H1 (cell line): ENCODE measurements at regions not wholly inside any gene's neighbourhood (a gene's known extent, or its start where the extent isn't known, plus 50 kb on each side); places are given as distances from the start of the nearest gene placed in this dataset.

Experiments
- CTCF ChIA-PET: fragments of 300-600 bp; sonication (Branson Sonifier 250); formaldehyde crosslinking; loops from one replicate; lab custom pipeline; 2021; ENCODE audit not compliant: partially characterized antibody; lab: Charles Lee
- POLR2A ChIA-PET: fragments of 300-600 bp; sonication (Branson Sonifier 250); formaldehyde crosslinking; loops from one replicate; lab custom pipeline; 2021; ENCODE audit warnings: inconsistent platforms; ENCODE audit not compliant: partially characterized antibody; lab: Charles Lee
- DNase-seq, 2 experiments: peaks; one replicate each; pipeline versions ENCODE4 v3.0.0 to v3.0.0-alpha.2; 2010 to 2022; ENCODE audit warnings: low spot score in 2 of 2, low read depth in 1 of 2, mixed read lengths in 1 of 2
- FAIRE-seq: peaks from 2 replicates; lab custom pipeline; 2011; peaks lifted over from hg19 to GRCh38; lab: Jason Lieb, UNC
- H2AFZ ChIP-seq: 2 replicates; pipeline ENCODE4 v1.8.1; 2012; ENCODE audit warnings: low read length, inconsistent platforms
- H2AK5ac ChIP-seq: 2 replicates; pipeline ENCODE4 v1.6.1; 2013; ENCODE audit warnings: low read depth, low read length
- H2BK120ac ChIP-seq: replicated peaks from 2 replicates; pipeline ENCODE3; 2013; ENCODE audit warnings: low read depth, low read length, inconsistent platforms
- H2BK12ac ChIP-seq: 2 replicates; pipeline ENCODE4 v1.6.1; 2013; ENCODE audit warnings: low read depth, low read length
- H2BK15ac ChIP-seq: 2 replicates; pipeline ENCODE4 v1.6.1; 2013; ENCODE audit warnings: low read length
- H2BK20ac ChIP-seq: 2 replicates; pipeline ENCODE4 v1.6.1; 2013; ENCODE audit warnings: low read length
- H2BK5ac ChIP-seq: 2 replicates; pipeline ENCODE4 v1.6.1; 2013; ENCODE audit warnings: low read depth, low read length
- H3K14ac ChIP-seq: 2 replicates; pipeline ENCODE4 v1.6.1; 2013; ENCODE audit warnings: inconsistent platforms; ENCODE audit not compliant: insufficient read length
- H3K18ac ChIP-seq: 2 replicates; pipeline ENCODE4 v1.6.1; 2013; ENCODE audit warnings: low read length; ENCODE audit errors: extremely low read depth
- H3K23ac ChIP-seq: 2 replicates; pipeline ENCODE4 v1.6.1; 2013; ENCODE audit warnings: inconsistent platforms; ENCODE audit not compliant: insufficient read length
- H3K23me2 ChIP-seq: 2 replicates; pipeline ENCODE4 v1.6.1; 2013; ENCODE audit warnings: low read depth, low read length
- H3K27ac ChIP-seq: 2 replicates; pipeline ENCODE4 v1.6.1; 2011; ENCODE audit warnings: low read depth, low read length, inconsistent platforms
- H3K27me3 ChIP-seq, 4 experiments: replicated peaks in 1 of 4; 1 replicate in 1 of 4; 2 replicates in 3 of 4; pipeline versions ENCODE4 v1.6.1 to v1.8.1; 2011 to 2013; ENCODE audit warnings: low read length in 3 of 4, mild to moderate bottlenecking in 3 of 4, inconsistent platforms in 2 of 4, mixed read lengths in 2 of 4, moderate library complexity in 1 of 4; ENCODE audit not compliant: control insufficient read depth in 3 of 4, insufficient read depth in 3 of 4; ENCODE audit errors: extremely low read depth in 1 of 4
- H3K36me3 ChIP-seq, 4 experiments: 2 replicates each; pipeline versions ENCODE4 v1.6.1 to v1.8.1; 2011 to 2013; ENCODE audit warnings: mild to moderate bottlenecking in 4 of 4, low read length in 3 of 4, moderate library complexity in 2 of 4, control low read depth in 1 of 4, inconsistent platforms in 1 of 4; ENCODE audit not compliant: insufficient read depth in 4 of 4, control insufficient read depth in 2 of 4
- H3K4ac ChIP-seq: replicated peaks from 2 replicates; pipeline ENCODE3; 2013; ENCODE audit warnings: low read length, low read depth, mixed read lengths, inconsistent platforms; ENCODE audit not compliant: insufficient read length
- H3K4me1 ChIP-seq, 4 experiments: replicated peaks in 1 of 4; 1 replicate in 1 of 4; 2 replicates in 3 of 4; pipeline versions ENCODE4 v1.6.1 to v1.8.1; 2011 to 2013; ENCODE audit warnings: low read length in 3 of 4, inconsistent platforms in 2 of 4, mixed read lengths in 1 of 4; ENCODE audit not compliant: insufficient read depth in 4 of 4, control insufficient read depth in 3 of 4
- H3K4me2 ChIP-seq, 2 experiments: 2 replicates each; pipeline versions ENCODE4 v1.6.1 to v1.8.1; 2011 to 2013; ENCODE audit warnings: low read depth in 2 of 2, low read length in 2 of 2, control low read depth in 1 of 2, inconsistent platforms in 1 of 2, mild to moderate bottlenecking in 1 of 2; ENCODE audit not compliant: insufficient read depth in 1 of 2
- H3K4me3 ChIP-seq, 4 experiments: fragments of 200-600, 300-600 bp in 1 of 4; sonication (generic), shearing (Covaris generic), sonication (Bioruptor Twin) in 1 of 4; 2 replicates each; pipeline versions ENCODE4 v1.5.1 to v1.8.1; 2011 to 2016; ENCODE audit warnings: low read length in 4 of 4, low read depth in 3 of 4, control low read depth in 2 of 4, inconsistent platforms in 2 of 4, mild to moderate bottlenecking in 2 of 4, mixed read lengths in 1 of 4, moderate library complexity in 1 of 4; ENCODE audit not compliant: insufficient read depth in 2 of 4; ENCODE audit errors: extremely low read depth in 1 of 4
- H3K56ac ChIP-seq: replicated peaks from 2 replicates; pipeline ENCODE3; 2013; ENCODE audit warnings: low read depth, mild to moderate bottlenecking, mixed read lengths, low read length, inconsistent platforms; ENCODE audit not compliant: insufficient read length
- H3K79me1 ChIP-seq: 2 replicates; pipeline ENCODE4 v1.6.1; 2013; ENCODE audit warnings: low read depth, low read length, control low read depth
- H3K79me2 ChIP-seq, 2 experiments: 2 replicates each; pipeline versions ENCODE4 v1.6.1 to v1.8.1; 2012 to 2013; ENCODE audit warnings: low read length in 2 of 2, mild to moderate bottlenecking in 2 of 2, inconsistent platforms in 1 of 2; ENCODE audit not compliant: insufficient read depth in 2 of 2, control insufficient read depth in 1 of 2
- H3K9ac ChIP-seq, 4 experiments: replicated peaks in 1 of 4; 1 replicate in 1 of 4; 2 replicates in 3 of 4; pipeline versions ENCODE4 v1.6.1 to v1.8.1; 2011 to 2013; ENCODE audit warnings: low read depth in 3 of 4, low read length in 3 of 4, control low read depth in 2 of 4, mild to moderate bottlenecking in 2 of 4, moderate library complexity in 2 of 4, inconsistent platforms in 1 of 4; ENCODE audit errors: extremely low read depth in 1 of 4
- H3K9me3 ChIP-seq, 2 experiments: 2 replicates each; pipeline versions ENCODE4 v1.6.1 to v1.8.1; 2012 to 2013; ENCODE audit warnings: mild to moderate bottlenecking in 2 of 2, moderate library complexity in 2 of 2, control low read depth in 1 of 2, inconsistent platforms in 1 of 2, low read depth in 1 of 2, low read length in 1 of 2, mixed read lengths in 1 of 2; ENCODE audit not compliant: insufficient read depth in 2 of 2
- H4K20me1 ChIP-seq, 2 experiments: replicated peaks in 1 of 2; 2 replicates each; pipeline versions ENCODE3 to v1.8.1; 2011 to 2013; ENCODE audit warnings: inconsistent platforms in 2 of 2, low read length in 2 of 2, mild to moderate bottlenecking in 1 of 2; ENCODE audit not compliant: insufficient read depth in 2 of 2, control insufficient read depth in 1 of 2
- H4K5ac ChIP-seq: 2 replicates; pipeline ENCODE4 v1.6.1; 2013; ENCODE audit warnings: low read length, low read depth, mixed read lengths, inconsistent platforms; ENCODE audit not compliant: insufficient read length
- H4K8ac ChIP-seq: 2 replicates; pipeline ENCODE4 v1.8.0; 2013; ENCODE audit warnings: mild to moderate bottlenecking, moderate library complexity, low read length, inconsistent platforms; ENCODE audit not compliant: insufficient read depth; ENCODE audit errors: extremely low read depth
- H4K91ac ChIP-seq: replicated peaks from 2 replicates; pipeline ENCODE3; 2013; ENCODE audit warnings: low read length, mixed read lengths, inconsistent platforms; ENCODE audit not compliant: insufficient read length
- CREB1 ChIP-seq: IDR thresholded peaks from 2 replicates; pipeline ENCODE4 v1.6.1; 2012; ENCODE audit warnings: inconsistent platforms
- FOSL1 ChIP-seq: IDR thresholded peaks from 2 replicates; pipeline ENCODE4 v1.6.1; 2011; ENCODE audit warnings: mild to moderate bottlenecking, low read depth, low read length, moderate library complexity; ENCODE audit not compliant: insufficient read depth
- JUND ChIP-seq: IDR thresholded peaks from 2 replicates; pipeline ENCODE4 v1.6.1; 2011; ENCODE audit warnings: mild to moderate bottlenecking, improper control_type of control experiment, low read length
- WGBS, 2 experiments: shearing (Covaris generic) in 1 of 2; methylation state at CpG; one replicate each; pipeline versions ENCODE4 v1.1.6 to v1.1.7; 2013 to 2015; ENCODE audit warnings: low lambda C conversion rate in 2 of 2, mixed read lengths in 2 of 2, inconsistent platforms in 1 of 2, low coverage in 1 of 2, missing lambda C conversion rate in 1 of 2; ENCODE audit not compliant: insufficient replicate concordance in 2 of 2, insufficient coverage in 1 of 2, insufficient read length in 1 of 2; ENCODE audit errors: extremely low coverage in 1 of 2, missing lambda C conversion rate in 1 of 2; 5-methylcytosine and 5-hydroxymethylcytosine counted together

- no peak overlapping the region for H4K8ac ChIP-seq
- H3K23me2 ChIP-seq: no peaks in the 10 kb centered on the region
- no peaks in the 10 kb centered on the region for H3K9me3 ChIP-seq
- H2BK15ac ChIP-seq: no peak overlapping the region
- H4K91ac ChIP-seq: no peak overlapping the region
- no peaks in the 10 kb centered on the region for H3K79me2 ChIP-seq
- no peak overlapping the region for H2BK20ac ChIP-seq
- H2AFZ ChIP-seq: no peak overlapping the region
- no peak overlapping the region for H3K4me2 ChIP-seq
- H3K36me3 ChIP-seq: no peaks in the 10 kb centered on the region
- CTCF ChIA-PET: interaction anchor here (0.6 to 4.4 kb wide), 7 partner anchors 18 to 104 kb away, joined by 3 to 29 read pairs (median 3); no protein-coding TSS in a partner anchor
- no peak overlapping the region for H3K56ac ChIP-seq
- H2AK5ac ChIP-seq: no peak overlapping the region
- POLR2A ChIA-PET: interaction anchor here (1.2 kb wide), 1 partner anchor 12 kb away, joined by 3 read pairs; no protein-coding TSS in a partner anchor
- no peak for FAIRE-seq
- H3K9ac ChIP-seq: no peak overlapping the region
- DNase-seq: no peak
- no peak overlapping the region for H3K27ac ChIP-seq
- no peak overlapping the region for H4K5ac ChIP-seq
- H3K79me1 ChIP-seq: no peaks in the 10 kb centered on the region
- no peak overlapping the region for H2BK12ac ChIP-seq
- H3K23ac ChIP-seq: no peak overlapping the region
- H3K18ac ChIP-seq: no peak overlapping the region
- H2BK5ac ChIP-seq: no peak overlapping the region
- H3K4ac ChIP-seq: no peak overlapping the region
- H3K14ac ChIP-seq: no peak overlapping the region
- H3K4me3 ChIP-seq: no peak overlapping the region
- WGBS, 2 experiments: 63% methylated on average over 2 of the region's 2 CpGs; no CpG with 5 or more reads in 1 of the 2 experiments
- no peaks in the 10 kb centered on the region for H4K20me1 ChIP-seq
- TF ChIP-seq JUND: no peak
- no peak for TF ChIP-seq CREB1
- TF ChIP-seq FOSL1: no peak
- no peak overlapping the region for H2BK120ac ChIP-seq
- 0 out of 7 replicates have a peak, but pooled peaks cover 0 to 3% (median 0%) of the 10 kb centered on the region in 4 experiments for H3K27me3 ChIP-seq
- peaks cover 0 to 16% (median 10%) of the 10 kb centered on the region in 4 experiments; a peak in 5 of 7 replicates for H3K4me1 ChIP-seq
These were observed 71.4 kb downstream of the MARCHF4 start for GRCh38 chr2:216300906-216301305.
